Smooth muscle cell (in vitro differentiated cells): ENCODE measurements at regions not wholly inside any gene's neighbourhood (a gene's known extent, or its start where the extent isn't known, plus 50 kb on each side); places are given as distances from the start of the nearest gene placed in this dataset.

Experiments used
- DNase-seq: peaks from one replicate; lab custom pipeline; 2025; ENCODE audit not compliant: unreplicated experiment; lab: John Stamatoyannopoulos, UW
- H2AFZ ChIP-seq: fragments of 200-600 bp; sonication (generic); 2 replicates; pipeline ENCODE4 v1.6.0; 2016; ENCODE audit warnings: antibody characterized with exemption, low read depth, mild to moderate bottlenecking
- H3F3A ChIP-seq: fragments of 200-600 bp; sonication (generic); 2 replicates; pipeline ENCODE4 v1.6.0; 2017; ENCODE audit warnings: antibody characterized with exemption, low read depth
- H3K27ac ChIP-seq: fragments of 200-600 bp; sonication (generic); 2 replicates; pipeline ENCODE4 v1.5.1; 2016; ENCODE audit warnings: low read depth, mild to moderate bottlenecking
- H3K27me3 ChIP-seq: fragments of 200-600 bp; sonication (generic); 2 replicates; pipeline ENCODE4 v1.6.1; 2016; ENCODE audit warnings: low read depth, mild to moderate bottlenecking
- H3K36me3 ChIP-seq: fragments of 200-600 bp; sonication (generic); 2 replicates; pipeline ENCODE4 v1.5.1; 2016; ENCODE audit warnings: low read depth
- H3K4me1 ChIP-seq: fragments of 200-600 bp; sonication (generic); 2 replicates; pipeline ENCODE4 v1.5.1; 2016; ENCODE audit warnings: low read depth
- H3K4me2 ChIP-seq: fragments of 200-600 bp; sonication (generic); 2 replicates; pipeline ENCODE4 v1.6.0; 2016; ENCODE audit warnings: mild to moderate bottlenecking
- H3K4me3 ChIP-seq: fragments of 200-600 bp; sonication (generic); 2 replicates; pipeline ENCODE4 v1.5.1; 2016; ENCODE audit warnings: mild to moderate bottlenecking
- H3K79me2 ChIP-seq: fragments of 200-600 bp; sonication (generic); 2 replicates; pipeline ENCODE4 v1.6.0; 2016; ENCODE audit warnings: low read depth, mild to moderate bottlenecking
- H3K9ac ChIP-seq: fragments of 200-600 bp; sonication (generic); 2 replicates; pipeline ENCODE4 v1.6.0; 2016; ENCODE audit warnings: low read depth
- H3K9me3 ChIP-seq: fragments of 200-600 bp; sonication (generic); replicated peaks from 2 replicates; pipeline ENCODE4 v1.5.1; 2016; ENCODE audit warnings: low read depth
- H4K20me1 ChIP-seq: fragments of 200-600 bp; sonication (generic); 2 replicates; pipeline ENCODE4 v1.6.0; 2016; ENCODE audit warnings: low read depth
- CTCF ChIP-seq: fragments of 200-600 bp; sonication (generic); IDR thresholded peaks from 2 replicates; pipeline ENCODE4 v1.5.1; 2017; ENCODE audit warnings: borderline replicate concordance, mild to moderate bottlenecking, antibody characterized with exemption; ENCODE audit not compliant: insufficient read depth, poor library complexity, severe bottlenecking
- WGBS: methylation state at CpG from one replicate; pipeline ENCODE4 v1.1.7; 2016; ENCODE audit warnings: low lambda C conversion rate; 5-methylcytosine and 5-hydroxymethylcytosine counted together

GRCh38 chr10:28354511-28354910 is 51.6 kb upstream of the MPP7 start:
- Histone ChIP-seq H3K27ac (no peak overlapping the region), H4K20me1 (no peaks in the 10 kb centered on the region), H3K9ac (no peak overlapping the region), H3K4me1 (no peaks in the 10 kb centered on the region), H3K9me3 (no peaks in the 10 kb centered on the region), H3F3A (no peaks in the 10 kb centered on the region), H3K36me3 (no peaks in the 10 kb centered on the region), H3K4me3 (no peak overlapping the region), H2AFZ (no peak overlapping the region), H3K27me3 (peaks cover 10% of the 10 kb centered on the region), H3K4me2 (no peak overlapping the region), H3K79me2 (no peaks in the 10 kb centered on the region)
- no peak for TF ChIP-seq CTCF
- WGBS, result 85% methylated on average over 4 of the region's 4 CpGs
- no peak for DNase-seq

DNA sequence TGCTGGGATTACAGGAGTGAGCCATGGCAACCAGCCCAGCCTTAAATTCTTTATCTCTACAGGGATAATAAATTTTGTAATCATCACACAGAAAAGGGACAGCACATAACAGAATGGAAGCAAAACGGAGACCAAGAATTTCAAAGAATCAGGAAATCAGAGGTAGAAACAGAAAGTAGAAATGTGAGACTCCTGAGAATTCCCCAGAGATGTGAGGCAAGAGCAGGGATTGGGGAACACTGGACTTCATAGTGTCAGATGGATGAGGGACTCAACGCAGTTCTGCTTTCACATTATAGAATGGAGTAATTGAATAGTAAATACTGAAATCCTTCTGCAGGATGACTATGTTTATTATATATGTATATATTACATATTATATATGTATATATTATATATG is 52.5 kb upstream of the MPP7 start:
- Histone ChIP-seq H2AFZ (no peak overlapping the region), H3K36me3 (no peaks in the 10 kb centered on the region), H3K4me2 (no peak overlapping the region), H3F3A (no peaks in the 10 kb centered on the region), H3K27ac (no peak overlapping the region), H3K9ac (no peak overlapping the region), H3K9me3 (no peaks in the 10 kb centered on the region), H3K79me2 (no peaks in the 10 kb centered on the region), H4K20me1 (no peaks in the 10 kb centered on the region), H3K27me3 (peaks cover 10% of the 10 kb centered on the region), H3K4me3 (no peak overlapping the region), H3K4me1 (no peaks in the 10 kb centered on the region)
- DNase-seq, result no peak
- TF ChIP-seq CTCF, result no peak
- 94% methylated on average over 2 of the region's 2 CpGs for WGBS

GRCh38 chr10:28359334-28359733 is 56.5 kb upstream of the MPP7 start:
- no peak overlapping the region for H3K4me3 ChIP-seq
- H3K27me3 ChIP-seq, result peaks cover 10% of the 10 kb centered on the region
- H3K9ac ChIP-seq, result no peak overlapping the region
- H3F3A ChIP-seq, result no peaks in the 10 kb centered on the region
- no peak overlapping the region for H3K4me2 ChIP-seq
- no peaks in the 10 kb centered on the region for H3K36me3 ChIP-seq
- H3K27ac ChIP-seq, result no peak overlapping the region
- 93% methylated on average over 3 of the region's 3 CpGs for WGBS
- no peak overlapping the region for H2AFZ ChIP-seq
- no peaks in the 10 kb centered on the region for H3K9me3 ChIP-seq
- no peaks in the 10 kb centered on the region for H3K79me2 ChIP-seq
- no peak for TF ChIP-seq CTCF
- H4K20me1 ChIP-seq, result no peaks in the 10 kb centered on the region
- H3K4me1 ChIP-seq, result no peaks in the 10 kb centered on the region
- DNase-seq, result no peak

- Histone ChIP-seq H3K27ac (no peak overlapping the region), H3F3A (no peaks in the 10 kb centered on the region), H3K79me2 (no peaks in the 10 kb centered on the region), H3K4me3 (no peak overlapping the region), H3K4me1 (no peaks in the 10 kb centered on the region), H3K9me3 (no peaks in the 10 kb centered on the region), H3K27me3 (peaks cover 6% of the 10 kb centered on the region), H3K4me2 (no peak overlapping the region), H3K9ac (no peak overlapping the region), H2AFZ (no peak overlapping the region), H4K20me1 (no peaks in the 10 kb centered on the region), H3K36me3 (no peaks in the 10 kb centered on the region)
- 98% methylated on average over 4 of the region's 4 CpGs for WGBS
- DNase-seq, result no peak
- TF ChIP-seq CTCF, result no peak
These were observed 57.3 kb upstream of the MPP7 start for GRCh38 chr10:28360175-28360574.
